ENCODE measurements at regions not wholly inside any gene's neighbourhood (a gene's known extent, or its start where the extent isn't known, plus 50 kb on each side); places are given as distances from the start of the nearest gene placed in this dataset.
"Not testable (repeated sequence)": the region's sequence is repeated elsewhere in the genome, so short reads cannot be mapped to it uniquely, and the experiment has no call there.

DNA sequence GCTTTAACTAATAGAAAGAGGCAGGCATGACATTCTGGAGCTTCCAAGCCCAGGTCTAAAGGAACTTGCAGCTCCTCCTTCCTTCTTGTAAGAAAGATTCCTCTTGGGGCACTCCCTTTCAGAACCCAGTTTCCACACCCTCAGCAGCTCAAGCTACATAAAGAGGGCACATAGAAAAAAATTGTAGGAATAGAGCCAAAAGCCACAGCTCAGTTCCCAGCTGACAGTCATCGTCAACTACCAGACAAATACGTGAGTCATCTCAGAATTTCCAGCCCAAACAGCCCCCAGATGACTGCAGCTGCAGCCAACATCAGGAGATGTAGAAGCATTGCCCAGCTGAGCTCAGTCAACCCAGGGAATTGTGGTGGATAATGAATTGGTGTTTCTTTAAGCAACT, 349.8 kb upstream of the ARID1B start:
- 0 to 4% methylated on average over 2 of the region's 2 CpGs for WGBS, 2 donors (ENCODE audit: low coverage in 1 of 2)
- H3K36me3 ChIP-seq: no peaks in the 10 kb centered on the region
- H3K9me3 ChIP-seq: no peaks in the 10 kb centered on the region
- peak overlapping the region; percentile 2 to 41 (median 40) for H3K27ac ChIP-seq
- no peaks in the 10 kb centered on the region for H3K27me3 ChIP-seq
- no peak overlapping the region for H3K4me3 ChIP-seq
- DNase-seq: peak; percentile 18
- H3K4me1 ChIP-seq: peaks cover 0 to 8% (median 0%) of the 10 kb centered on the region in 4 donors
- TF ChIP-seq, protein P1, sequence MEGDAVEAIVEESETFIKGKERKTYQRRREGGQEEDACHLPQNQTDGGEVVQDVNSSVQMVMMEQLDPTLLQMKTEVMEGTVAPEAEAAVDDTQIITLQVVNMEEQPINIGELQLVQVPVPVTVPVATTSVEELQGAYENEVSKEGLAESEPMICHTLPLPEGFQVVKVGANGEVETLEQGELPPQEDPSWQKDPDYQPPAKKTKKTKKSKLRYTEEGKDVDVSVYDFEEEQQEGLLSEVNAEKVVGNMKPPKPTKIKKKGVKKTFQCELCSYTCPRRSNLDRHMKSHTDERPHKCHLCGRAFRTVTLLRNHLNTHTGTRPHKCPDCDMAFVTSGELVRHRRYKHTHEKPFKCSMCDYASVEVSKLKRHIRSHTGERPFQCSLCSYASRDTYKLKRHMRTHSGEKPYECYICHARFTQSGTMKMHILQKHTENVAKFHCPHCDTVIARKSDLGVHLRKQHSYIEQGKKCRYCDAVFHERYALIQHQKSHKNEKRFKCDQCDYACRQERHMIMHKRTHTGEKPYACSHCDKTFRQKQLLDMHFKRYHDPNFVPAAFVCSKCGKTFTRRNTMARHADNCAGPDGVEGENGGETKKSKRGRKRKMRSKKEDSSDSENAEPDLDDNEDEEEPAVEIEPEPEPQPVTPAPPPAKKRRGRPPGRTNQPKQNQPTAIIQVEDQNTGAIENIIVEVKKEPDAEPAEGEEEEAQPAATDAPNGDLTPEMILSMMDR (IDR thresholded peaks at IDR 0.05): no peak
- no peak for TF ChIP-seq POLR2A (IDR thresholded peaks at IDR 0.05)
- TF ChIP-seq POLR2AphosphoS5 (IDR thresholded peaks at IDR 0.05): peak in 2 of 3 donors; percentile 13 to 23
- intact Hi-C loops (cut with DNase I; ENCODE audit: low total_unique reads): no loop called here
- in situ Hi-C loops (cut with MboI; ENCODE audit: low pct_ligation_motif_present in 1 of 4, low pct_unique_long_range_greater_than_20kb in 1 of 4, low sequenced_read_pairs in 3 of 4): no loop called here

DNA sequence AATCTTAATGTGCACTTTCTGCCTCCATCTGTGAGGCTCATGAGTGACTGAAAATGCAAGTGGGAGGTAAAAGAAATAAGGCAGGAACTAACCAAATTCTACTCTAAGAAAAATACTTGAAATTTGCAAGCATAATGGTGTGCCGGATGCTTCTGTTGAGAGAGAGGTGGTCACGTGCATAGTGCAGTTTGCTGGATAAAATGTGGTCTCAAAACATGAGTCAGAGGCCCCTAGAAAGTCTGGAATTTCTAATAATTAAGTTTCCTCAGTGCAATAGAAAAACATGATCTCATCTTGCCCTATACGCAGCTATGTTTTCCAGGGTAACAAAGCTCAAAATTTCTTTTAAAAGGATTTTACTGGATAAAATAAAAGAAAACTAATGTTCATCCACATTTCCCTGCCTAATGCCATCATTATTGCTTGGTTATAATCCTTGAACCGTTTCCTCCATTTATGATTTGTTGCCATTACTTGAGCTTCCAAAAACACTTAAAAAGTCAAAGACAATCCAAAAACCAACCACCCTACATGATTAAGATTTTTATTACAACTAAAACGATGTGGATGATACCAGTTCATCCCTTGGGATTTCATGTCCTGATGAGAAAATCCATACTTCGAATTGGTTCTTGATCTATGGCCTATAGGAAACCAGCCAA, 351.7 kb upstream of the ARID1B start:
- H3K27ac ChIP-seq: no peak overlapping the region
- in situ Hi-C loops (cut with MboI; ENCODE audit: low pct_ligation_motif_present in 1 of 4, low pct_unique_long_range_greater_than_20kb in 1 of 4, low sequenced_read_pairs in 3 of 4): no loop called here
- no peaks in the 10 kb centered on the region for H3K9me3 ChIP-seq
- intact Hi-C loops (cut with DNase I; ENCODE audit: low total_unique reads): no loop called here
- TF ChIP-seq, protein P1 (IDR thresholded peaks at IDR 0.05): no peak
- TF ChIP-seq EP300 (IDR thresholded peaks at IDR 0.05; ENCODE audit: low read depth) (no peak), POLR2AphosphoS5 (IDR thresholded peaks at IDR 0.05) (no peak), POLR2A (IDR thresholded peaks at IDR 0.05) (no peak)
- no peak for DNase-seq
- no peaks in the 10 kb centered on the region for H3K36me3 ChIP-seq
- no peaks in the 10 kb centered on the region for H3K27me3 ChIP-seq
- WGBS, 2 donors (ENCODE audit: low coverage in 1 of 2): 69 to 71% methylated on average over 6 of the region's 6 CpGs
- no peak overlapping the region for H3K4me3 ChIP-seq
- peaks cover 0 to 8% (median 0%) of the 10 kb centered on the region in 4 donors for H3K4me1 ChIP-seq

DNA sequence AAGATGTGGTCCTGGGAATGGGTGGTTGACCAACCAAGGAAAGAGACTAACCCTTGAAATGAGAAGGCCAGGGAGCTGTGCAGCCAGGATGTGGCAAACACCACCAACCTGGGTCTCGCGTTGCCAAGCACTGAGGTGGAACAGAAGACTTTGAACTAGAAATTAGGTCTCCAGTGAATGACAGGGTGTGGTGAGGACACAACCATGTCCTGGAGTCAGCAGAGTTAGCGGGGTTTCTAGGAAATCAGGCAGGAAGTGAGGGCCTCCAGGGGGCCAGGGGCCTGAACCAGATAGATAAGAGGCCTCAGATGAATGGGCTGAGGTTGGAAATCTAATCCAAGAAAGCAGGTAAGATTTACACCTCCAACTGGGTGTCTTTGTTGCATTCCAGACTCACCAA, 353.3 kb upstream of the ARID1B start:
- intact Hi-C loops (cut with DNase I; ENCODE audit: low total_unique reads) (no loop called here), in situ Hi-C loops (cut with MboI; ENCODE audit: low pct_ligation_motif_present in 1 of 4, low pct_unique_long_range_greater_than_20kb in 1 of 4, low sequenced_read_pairs in 3 of 4) (no loop called here)
- Histone ChIP-seq H3K4me1 (peaks cover 0 to 8% (median 0%) of the 10 kb centered on the region in 4 donors), H3K27ac (no peak overlapping the region), H3K36me3 (no peaks in the 10 kb centered on the region), H3K9me3 (no peaks in the 10 kb centered on the region), H3K27me3 (no peaks in the 10 kb centered on the region), H3K4me3 (no peak overlapping the region)
- DNase-seq: no peak
- TF ChIP-seq EP300 (IDR thresholded peaks at IDR 0.05; ENCODE audit: low read depth): no peak
- TF ChIP-seq POLR2AphosphoS5 (IDR thresholded peaks at IDR 0.05): no peak
- no peak for TF ChIP-seq POLR2A (IDR thresholded peaks at IDR 0.05)
- 61 to 67% methylated on average over 3 of the region's 3 CpGs for WGBS, 2 donors (ENCODE audit: low coverage in 1 of 2)

DNA sequence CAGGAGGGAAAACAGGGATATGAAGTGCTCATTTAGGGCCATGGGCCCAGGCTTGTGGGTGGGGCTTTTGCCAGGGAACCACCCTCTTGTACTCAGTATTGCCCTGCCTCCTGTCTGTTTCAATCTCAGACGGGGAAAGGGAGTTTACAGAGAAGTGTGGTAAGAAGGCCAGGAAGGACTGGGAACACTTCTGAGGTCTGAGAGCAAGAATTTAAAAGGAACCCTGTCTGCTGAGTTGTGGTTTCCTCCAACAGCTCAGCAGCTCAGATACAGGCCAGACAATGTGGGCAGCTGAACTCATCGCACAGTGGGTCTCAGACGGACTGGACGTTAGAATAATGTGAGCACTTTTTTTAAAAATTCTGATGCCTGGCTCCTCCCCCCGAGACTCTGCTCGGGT, 354.1 kb upstream of the ARID1B start:
- Histone ChIP-seq H3K27ac (no peak overlapping the region), H3K4me1 (peaks cover 0 to 8% (median 2%) of the 10 kb centered on the region in 4 donors), H3K36me3 (no peaks in the 10 kb centered on the region), H3K27me3 (no peaks in the 10 kb centered on the region), H3K9me3 (no peaks in the 10 kb centered on the region), H3K4me3 (no peak overlapping the region)
- in situ Hi-C loops (cut with MboI; ENCODE audit: low pct_ligation_motif_present in 1 of 4, low pct_unique_long_range_greater_than_20kb in 1 of 4, low sequenced_read_pairs in 3 of 4) (no loop called here), intact Hi-C loops (cut with DNase I; ENCODE audit: low total_unique reads) (no loop called here)
- WGBS, 2 donors (ENCODE audit: low coverage in 1 of 2): 76 to 87% methylated on average over 3 to 6 of the region's 6 CpGs
- no peak for TF ChIP-seq POLR2A (IDR thresholded peaks at IDR 0.05)
- no peak for TF ChIP-seq EP300 (IDR thresholded peaks at IDR 0.05; ENCODE audit: low read depth)
- TF ChIP-seq POLR2AphosphoS5 (IDR thresholded peaks at IDR 0.05): no peak
- TF ChIP-seq, protein P1 (IDR thresholded peaks at IDR 0.05): no peak
- no peak for DNase-seq

DNA sequence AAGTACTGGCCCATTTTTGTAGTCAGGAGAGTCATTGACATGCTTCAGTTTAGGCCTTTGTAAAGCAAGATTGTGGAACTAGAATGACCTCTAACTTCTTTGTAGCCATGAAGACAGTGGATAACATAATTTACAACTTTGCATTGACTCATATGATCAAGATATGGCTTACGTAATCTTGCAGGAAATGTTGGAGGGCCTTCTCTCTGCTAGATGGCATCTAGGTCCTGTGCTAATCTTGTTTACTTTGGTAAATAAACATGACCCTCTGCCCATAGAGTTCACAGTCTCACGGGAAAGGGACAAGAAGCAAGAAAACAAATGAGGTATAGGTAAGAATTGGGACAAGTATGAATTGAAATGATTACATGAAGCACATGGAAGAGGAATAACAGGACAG, 355.2 kb upstream of the ARID1B start:
- TF ChIP-seq, protein P1 (IDR thresholded peaks at IDR 0.05): no peak
- TF ChIP-seq POLR2AphosphoS5 (IDR thresholded peaks at IDR 0.05) (no peak), POLR2A (IDR thresholded peaks at IDR 0.05) (no peak)
- Histone ChIP-seq H3K27me3 (no peaks in the 10 kb centered on the region), H3K27ac (peak overlapping the region in 1 of 4 donors; percentile 19), H3K36me3 (no peaks in the 10 kb centered on the region), H3K4me1 (peaks cover 0 to 4% (median 1%) of the 10 kb centered on the region in 4 donors), H3K4me3 (no peak overlapping the region), H3K9me3 (no peaks in the 10 kb centered on the region)
- in situ Hi-C loops (cut with MboI; ENCODE audit: low pct_ligation_motif_present in 1 of 4, low pct_unique_long_range_greater_than_20kb in 1 of 4, low sequenced_read_pairs in 3 of 4) (no loop called here), intact Hi-C loops (cut with DNase I; ENCODE audit: low total_unique reads) (no loop called here)
- DNase-seq: no peak
- 50 to 75% methylated on average over 1 to 2 of the region's 2 CpGs for WGBS, 2 donors (ENCODE audit: low coverage in 1 of 2)

DNA sequence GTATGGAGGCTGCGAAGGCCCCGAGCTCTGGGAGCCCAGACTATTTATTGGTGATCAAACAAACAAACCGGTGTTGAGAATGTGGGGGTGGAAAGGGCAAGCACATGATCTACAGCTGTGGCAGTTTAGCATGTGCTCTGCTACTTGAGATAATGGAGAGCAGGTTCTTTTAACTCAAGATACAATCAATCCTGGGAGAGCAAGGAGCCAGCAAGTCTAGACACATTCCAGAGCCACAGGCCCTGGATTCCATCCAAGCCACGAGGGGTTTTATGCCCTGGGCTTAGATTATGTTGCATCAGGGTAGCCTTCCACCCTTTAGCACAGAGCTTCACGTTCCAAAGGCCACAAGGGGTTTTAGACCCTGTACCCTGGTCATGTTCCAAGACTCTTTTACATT, 355.9 kb upstream of the ARID1B start:
- H3K4me1 ChIP-seq; H3K36me3 ChIP-seq; H3K27me3 ChIP-seq; H3K4me3 ChIP-seq; intact Hi-C loops (cut with DNase I; ENCODE audit: low total_unique reads); DNase-seq; in situ Hi-C loops (cut with MboI; ENCODE audit: low pct_ligation_motif_present in 1 of 4, low pct_unique_long_range_greater_than_20kb in 1 of 4, low sequenced_read_pairs in 3 of 4); H3K9me3 ChIP-seq: not testable (repeated sequence)
- H3K27ac ChIP-seq: peak overlapping the region in 3 of 4 donors; percentile 19 to 44 (median 20)
- 58 to 76% methylated on average over 3 to 5 of the region's 5 CpGs for WGBS, 2 donors (ENCODE audit: low coverage in 1 of 2)
